Endothelial cell (in vitro differentiated cells): ENCODE measurements at regions not wholly inside any gene's neighbourhood (a gene's known extent, or its start where the extent isn't known, plus 50 kb on each side); places are given as distances from the start of the nearest gene placed in this dataset.

Experiments used
- DNase-seq: peaks from one replicate; pipeline ENCODE4 v3.0.0; 2021; ENCODE audit warnings: low spot score
- H3K27ac Mint-ChIP-seq: one replicate; pipeline ENCODE4 v1.8.0; 2021; ENCODE audit warnings: mixed read lengths, inconsistent platforms; ENCODE audit not compliant: unreplicated experiment
- H3K27me3 Mint-ChIP-seq: one replicate; pipeline ENCODE4 v1.8.0; 2021; ENCODE audit warnings: mild to moderate bottlenecking, moderate library complexity, mixed read lengths, inconsistent platforms; ENCODE audit not compliant: unreplicated experiment
- H3K36me3 Mint-ChIP-seq: one replicate; pipeline ENCODE4 v1.8.0; 2021; ENCODE audit warnings: mild to moderate bottlenecking, low read depth, mixed read lengths, inconsistent platforms; ENCODE audit not compliant: unreplicated experiment
- H3K4me1 Mint-ChIP-seq: one replicate; pipeline ENCODE4 v1.8.0; 2021; ENCODE audit warnings: mild to moderate bottlenecking, mixed read lengths, inconsistent platforms; ENCODE audit not compliant: unreplicated experiment
- H3K4me3 Mint-ChIP-seq: one replicate; pipeline ENCODE4 v1.8.0; 2021; ENCODE audit warnings: mild to moderate bottlenecking, mixed read lengths, inconsistent platforms; ENCODE audit not compliant: unreplicated experiment
- H3K9me3 Mint-ChIP-seq: one replicate; pipeline ENCODE4 v1.8.0; 2021; ENCODE audit warnings: mixed read lengths, inconsistent platforms; ENCODE audit not compliant: unreplicated experiment
- TF ChIP-seq, protein P1 (sequence below): fragments of 200-600 bp; sonication (generic); IDR thresholded peaks from one replicate; pipeline ENCODE4 v1.5.0; 2021; ENCODE audit warnings: antibody characterized with exemption; ENCODE audit not compliant: unreplicated experiment

DNA sequence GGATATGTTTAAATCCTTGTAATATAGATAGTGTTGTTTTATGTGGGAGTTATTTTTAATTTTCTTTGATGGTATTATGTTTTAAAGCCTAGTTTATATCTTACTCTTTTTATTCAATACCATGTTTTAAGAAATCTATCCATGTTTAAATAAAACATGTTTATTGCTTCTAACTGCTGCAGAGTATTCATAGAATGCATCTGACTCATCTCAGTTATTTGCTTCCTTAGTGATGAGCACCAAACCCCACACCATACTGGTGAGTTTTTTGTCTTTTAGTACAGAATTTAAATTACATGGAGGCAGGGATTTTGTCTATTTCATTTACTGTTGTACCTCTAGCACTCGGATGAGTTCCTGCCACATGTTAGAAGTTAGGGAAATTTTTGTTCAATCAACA lies 209.2 kb downstream of the NSUN3 start:
- no peak overlapping the region for H3K4me3 Mint-ChIP-seq
- no peak for DNase-seq
- H3K27ac Mint-ChIP-seq, result no peak overlapping the region
- no peaks in the 10 kb centered on the region for H3K4me1 Mint-ChIP-seq
- H3K27me3 Mint-ChIP-seq, result no peaks in the 10 kb centered on the region
- TF ChIP-seq, protein P1, sequence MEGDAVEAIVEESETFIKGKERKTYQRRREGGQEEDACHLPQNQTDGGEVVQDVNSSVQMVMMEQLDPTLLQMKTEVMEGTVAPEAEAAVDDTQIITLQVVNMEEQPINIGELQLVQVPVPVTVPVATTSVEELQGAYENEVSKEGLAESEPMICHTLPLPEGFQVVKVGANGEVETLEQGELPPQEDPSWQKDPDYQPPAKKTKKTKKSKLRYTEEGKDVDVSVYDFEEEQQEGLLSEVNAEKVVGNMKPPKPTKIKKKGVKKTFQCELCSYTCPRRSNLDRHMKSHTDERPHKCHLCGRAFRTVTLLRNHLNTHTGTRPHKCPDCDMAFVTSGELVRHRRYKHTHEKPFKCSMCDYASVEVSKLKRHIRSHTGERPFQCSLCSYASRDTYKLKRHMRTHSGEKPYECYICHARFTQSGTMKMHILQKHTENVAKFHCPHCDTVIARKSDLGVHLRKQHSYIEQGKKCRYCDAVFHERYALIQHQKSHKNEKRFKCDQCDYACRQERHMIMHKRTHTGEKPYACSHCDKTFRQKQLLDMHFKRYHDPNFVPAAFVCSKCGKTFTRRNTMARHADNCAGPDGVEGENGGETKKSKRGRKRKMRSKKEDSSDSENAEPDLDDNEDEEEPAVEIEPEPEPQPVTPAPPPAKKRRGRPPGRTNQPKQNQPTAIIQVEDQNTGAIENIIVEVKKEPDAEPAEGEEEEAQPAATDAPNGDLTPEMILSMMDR, result no peak
- no peaks in the 10 kb centered on the region for H3K9me3 Mint-ChIP-seq
- H3K36me3 Mint-ChIP-seq, result no peaks in the 10 kb centered on the region

DNA sequence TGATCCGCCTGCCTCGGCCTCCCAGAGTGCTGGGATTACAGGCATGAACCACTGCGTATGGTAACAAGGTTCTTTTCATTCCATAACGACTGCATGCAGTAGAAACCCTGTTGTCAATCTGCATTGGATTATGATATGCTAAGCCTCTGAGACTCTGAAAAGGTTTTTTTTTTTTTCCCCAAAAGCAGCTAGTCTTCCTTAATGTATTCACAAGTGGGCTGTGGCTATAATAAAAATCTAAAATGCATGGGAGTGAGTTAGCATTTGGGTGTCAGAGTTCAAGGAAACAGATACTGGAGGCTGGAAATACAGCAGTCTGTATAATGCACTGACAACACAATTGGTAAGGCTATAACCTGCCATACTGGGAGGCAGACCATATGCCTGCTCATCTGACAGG lies 218.1 kb downstream of the NSUN3 start:
- Mint-ChIP-seq H3K4me1 (no peaks in the 10 kb centered on the region), H3K27ac (no peak overlapping the region), H3K9me3 (no peaks in the 10 kb centered on the region), H3K4me3 (no peak overlapping the region), H3K27me3 (peaks cover 2% of the 10 kb centered on the region), H3K36me3 (no peaks in the 10 kb centered on the region)
- DNase-seq, result no peak
- TF ChIP-seq, protein P1, result no peak

- DNase-seq, result no peak
- H3K4me3 Mint-ChIP-seq, result no peak overlapping the region
- peaks cover 1% of the 10 kb centered on the region for H3K27me3 Mint-ChIP-seq
- no peaks in the 10 kb centered on the region for H3K9me3 Mint-ChIP-seq
- H3K27ac Mint-ChIP-seq, result no peak overlapping the region
- H3K4me1 Mint-ChIP-seq, result no peaks in the 10 kb centered on the region
- TF ChIP-seq, protein P1, result no peak
- H3K36me3 Mint-ChIP-seq, result no peaks in the 10 kb centered on the region
Observed at GRCh38 chr3:94285872-94286271, 223.0 kb downstream of the NSUN3 start.

DNA sequence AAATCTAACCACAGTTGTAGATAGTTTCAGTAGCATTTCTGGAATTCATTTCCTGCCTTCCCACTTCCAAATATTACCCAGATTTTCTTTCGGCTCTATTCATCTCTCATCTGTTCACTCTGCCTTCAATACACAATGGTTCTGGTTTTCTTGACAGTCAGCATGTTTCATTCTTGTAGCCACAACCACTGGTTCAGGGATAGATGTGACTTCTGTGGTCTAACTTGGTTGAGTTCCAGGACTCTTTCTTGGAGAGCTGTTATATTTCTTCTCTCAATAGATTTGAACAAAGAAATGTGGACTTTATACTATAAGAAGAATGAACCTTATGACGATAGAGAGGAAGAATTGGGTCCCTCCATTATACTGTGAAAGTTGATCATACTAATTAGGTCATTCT lies 228.8 kb downstream of the NSUN3 start:
- H3K4me3 Mint-ChIP-seq, result no peak overlapping the region
- no peaks in the 10 kb centered on the region for H3K9me3 Mint-ChIP-seq
- H3K4me1 Mint-ChIP-seq, result no peaks in the 10 kb centered on the region
- no peak for DNase-seq
- no peak overlapping the region for H3K27ac Mint-ChIP-seq
- TF ChIP-seq, protein P1, result no peak
- H3K36me3 Mint-ChIP-seq, result no peaks in the 10 kb centered on the region
- H3K27me3 Mint-ChIP-seq, result no peaks in the 10 kb centered on the region

DNA sequence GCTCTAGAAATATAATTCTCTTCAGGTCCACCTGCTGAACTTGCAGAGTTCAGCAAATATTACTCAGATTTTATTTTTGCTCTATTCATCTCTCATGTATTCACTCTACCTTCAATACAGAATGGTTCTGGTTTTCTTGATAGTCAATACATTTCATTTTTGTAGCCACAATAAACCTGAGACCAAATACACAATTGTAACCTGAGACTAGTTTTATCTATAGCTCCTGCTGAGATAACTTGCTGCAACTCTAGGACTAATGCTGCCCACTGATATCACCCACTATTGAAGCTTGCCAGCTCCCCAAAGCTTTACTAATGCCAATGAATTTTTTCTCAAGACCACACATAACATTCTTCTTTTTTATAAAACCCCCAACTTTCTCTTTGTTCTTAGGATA lies 229.3 kb downstream of the NSUN3 start:
- Mint-ChIP-seq H3K4me3 (no peak overlapping the region), H3K36me3 (no peaks in the 10 kb centered on the region), H3K27ac (no peak overlapping the region), H3K9me3 (no peaks in the 10 kb centered on the region), H3K4me1 (no peaks in the 10 kb centered on the region), H3K27me3 (no peaks in the 10 kb centered on the region)
- TF ChIP-seq, protein P1, result no peak
- DNase-seq, result no peak
